ENCODE measurements at regions not wholly inside any gene's neighbourhood (a gene's known extent, or its start where the extent isn't known, plus 50 kb on each side); places are given as distances from the start of the nearest gene placed in this dataset.
"Not testable (repeated sequence)": the region's sequence is repeated elsewhere in the genome, so short reads cannot be mapped to it uniquely, and the experiment has no call there.

GRCh38 chr5:116992681-116993080, 418.1 kb upstream of the SEMA6A start:
- no peak for DNase-seq

DNA sequence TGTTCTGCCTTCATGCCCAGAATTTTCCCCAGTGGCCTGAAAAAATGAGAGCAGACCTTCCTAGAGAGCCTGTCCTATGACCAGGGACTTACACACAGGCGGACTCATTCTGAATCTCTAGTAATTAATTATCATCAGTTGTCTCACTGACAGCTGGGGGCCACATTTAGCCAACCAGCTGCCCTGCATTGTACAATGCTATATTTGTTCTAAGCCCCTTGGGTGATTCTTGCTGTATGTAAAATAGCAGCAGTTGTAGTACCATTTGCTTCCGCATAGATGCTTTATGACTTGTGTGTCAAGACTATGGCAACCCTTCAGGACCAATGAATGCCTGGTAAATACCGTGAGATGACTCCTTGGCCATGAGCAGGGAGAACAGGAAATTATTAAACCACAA, 415.4 kb upstream of the SEMA6A start:
- no peak for DNase-seq

- no peak for DNase-seq
Measured at GRCh38 chr5:116982035-116982434, 407.4 kb upstream of the SEMA6A start.

- DNase-seq, result no peak
Measured at GRCh38 chr5:116980581-116980980, 406.0 kb upstream of the SEMA6A start.

DNA sequence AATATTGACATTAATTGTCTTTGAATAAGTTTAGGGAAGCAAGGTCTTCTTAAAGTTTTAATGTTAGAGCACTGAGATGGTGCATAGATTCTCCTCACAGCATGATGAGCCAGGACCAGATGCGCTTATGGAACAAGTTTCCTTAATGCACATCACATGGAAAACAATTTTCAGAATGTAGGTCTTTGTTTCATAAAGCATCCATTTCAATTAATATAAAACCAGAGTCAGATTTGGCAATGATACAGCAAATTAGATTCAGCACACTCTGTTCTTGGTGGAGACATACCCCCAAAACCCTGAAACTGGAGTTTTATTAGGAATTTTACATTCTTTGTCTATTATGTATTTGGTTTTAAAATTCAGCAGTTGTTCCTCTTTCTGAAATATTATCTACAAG, 402.1 kb upstream of the SEMA6A start:
- no peak for DNase-seq

GRCh38 chr5:116971131-116971530, 396.5 kb upstream of the SEMA6A start:
- no peak for DNase-seq

- DNase-seq, result no peak
Measured at GRCh38 chr5:116970318-116970717, 395.7 kb upstream of the SEMA6A start.

GRCh38 chr5:116964438-116964837, 389.8 kb upstream of the SEMA6A start:
- no peak for DNase-seq

DNA sequence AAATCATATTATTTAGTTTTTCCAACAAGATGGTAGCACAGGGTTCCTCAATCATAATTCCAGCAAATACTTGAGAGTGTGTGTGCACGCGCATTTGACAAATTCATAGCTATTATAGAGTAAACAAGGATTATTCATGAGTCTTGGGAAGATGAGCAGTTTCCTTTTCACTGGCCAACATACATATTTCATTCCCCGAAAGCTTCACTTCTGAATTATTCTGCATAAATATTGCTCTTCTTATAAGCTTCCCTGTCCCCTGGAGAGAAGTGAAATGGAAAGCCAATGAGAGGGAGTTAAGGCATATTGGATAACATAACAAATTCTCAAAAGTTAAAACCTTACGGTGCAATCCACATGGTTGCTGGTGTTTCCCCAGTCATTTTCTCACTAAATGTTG, 386.4 kb upstream of the SEMA6A start:
- no peak for DNase-seq

DNA sequence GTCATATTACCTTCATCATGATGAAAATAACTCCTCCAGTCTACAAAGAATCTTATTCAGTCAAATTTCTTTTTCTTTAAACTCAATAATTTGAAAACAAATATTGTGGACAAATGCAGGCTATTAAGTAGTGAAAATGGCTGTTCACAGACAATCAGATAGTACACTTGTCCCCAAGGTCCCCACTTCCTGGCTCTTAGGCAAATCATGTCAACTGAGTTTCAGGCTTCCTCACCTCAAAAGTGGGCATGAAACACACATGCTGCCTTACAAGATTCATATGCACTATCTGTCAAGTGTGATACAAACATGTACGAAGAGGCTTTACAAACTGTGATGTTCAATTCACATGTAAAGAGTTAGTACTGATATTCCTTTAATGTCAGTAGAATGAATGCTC, 385.2 kb upstream of the SEMA6A start:
- DNase-seq, result no peak

GRCh38 chr5:116953251-116953930, 378.8 kb upstream of the SEMA6A start:
- no peak for DNase-seq

DNA sequence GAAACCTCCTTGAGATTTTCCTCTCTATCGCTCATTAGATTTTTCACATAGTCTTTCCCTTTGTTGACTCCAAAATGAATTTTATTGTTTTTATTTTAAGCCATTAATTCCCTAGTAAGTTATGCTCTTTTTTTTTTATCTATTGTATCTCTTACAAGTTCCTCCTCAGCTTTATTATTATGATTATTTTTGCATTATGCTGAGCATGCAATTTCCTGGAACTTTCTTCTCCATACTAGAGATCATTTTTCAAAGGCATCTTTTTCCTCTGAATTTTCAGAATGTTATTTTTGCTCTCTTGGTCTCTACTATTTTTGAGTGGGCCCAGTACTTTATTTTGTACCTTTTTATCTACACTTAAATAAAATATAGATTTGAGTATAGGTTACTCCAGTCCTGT, 376.6 kb upstream of the SEMA6A start:
- no peak for DNase-seq

- DNase-seq, result peak; percentile 25 to 42
Measured at GRCh38 chr5:116947691-116948528, 373.3 kb upstream of the SEMA6A start.

- DNase-seq, result not testable (repeated sequence)
Measured at GRCh38 chr5:116945613-116946382, 371.2 kb upstream of the SEMA6A start.

DNA sequence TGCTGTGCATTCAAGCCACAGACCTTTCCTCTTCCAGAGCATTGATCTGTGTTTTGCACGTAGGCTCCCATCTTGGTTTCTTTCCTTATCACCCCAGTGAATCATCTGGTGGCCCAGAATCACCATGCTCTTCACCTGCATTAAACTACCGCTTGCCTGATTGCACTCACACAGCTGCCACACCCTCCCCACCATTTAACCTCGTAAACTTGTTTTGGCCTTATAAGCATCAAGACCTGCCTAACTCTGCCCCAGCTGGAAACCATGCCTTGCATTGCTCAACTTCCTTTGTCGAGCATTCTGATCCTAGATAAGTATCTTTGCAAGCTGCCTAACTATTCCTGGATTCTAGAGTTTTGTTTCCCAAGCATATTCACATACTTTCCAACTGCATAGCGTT, 369.6 kb upstream of the SEMA6A start:
- no peak for DNase-seq

DNA sequence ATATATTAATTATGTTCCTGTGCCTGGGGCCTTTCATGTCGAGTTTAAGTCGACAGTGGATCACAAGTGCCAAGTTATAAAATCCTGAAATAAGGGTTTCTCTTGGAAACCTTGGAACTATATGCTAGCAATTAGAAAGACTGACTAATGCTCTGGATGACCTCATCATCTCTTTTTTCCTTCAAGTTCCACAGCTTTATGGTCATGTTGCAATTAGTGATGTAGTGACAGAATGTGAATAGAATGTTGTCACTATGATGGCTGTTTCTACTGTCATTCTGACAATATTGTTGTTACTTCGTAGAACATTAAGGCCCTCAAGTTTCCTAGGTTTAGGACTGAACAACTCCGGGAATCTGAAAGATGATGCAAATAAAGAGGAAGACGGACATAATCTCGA, 368.0 kb upstream of the SEMA6A start:
- DNase-seq, result no peak

GRCh38 chr5:116939641-116940040, 365.0 kb upstream of the SEMA6A start:
- no peak for DNase-seq

DNA sequence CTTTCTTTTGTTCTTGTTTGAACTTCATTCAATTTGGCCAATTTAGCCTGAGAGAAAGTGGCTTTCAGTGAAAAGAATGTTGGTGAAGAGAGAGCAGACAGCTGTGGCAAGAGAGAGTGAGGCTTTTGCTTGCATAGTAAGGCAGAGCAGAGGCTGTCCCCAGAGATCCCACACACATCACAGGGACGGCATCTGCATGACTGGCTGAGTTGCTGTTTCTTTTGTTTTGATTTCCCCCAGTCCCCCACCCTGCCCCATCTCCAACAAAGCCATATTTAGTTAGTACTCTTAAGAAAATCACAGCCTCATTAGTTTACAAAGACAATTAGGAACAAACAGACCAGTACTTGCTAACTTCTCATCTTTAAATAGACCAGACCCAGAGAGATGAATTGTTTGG, 363.9 kb upstream of the SEMA6A start:
- DNase-seq, result no peak

DNA sequence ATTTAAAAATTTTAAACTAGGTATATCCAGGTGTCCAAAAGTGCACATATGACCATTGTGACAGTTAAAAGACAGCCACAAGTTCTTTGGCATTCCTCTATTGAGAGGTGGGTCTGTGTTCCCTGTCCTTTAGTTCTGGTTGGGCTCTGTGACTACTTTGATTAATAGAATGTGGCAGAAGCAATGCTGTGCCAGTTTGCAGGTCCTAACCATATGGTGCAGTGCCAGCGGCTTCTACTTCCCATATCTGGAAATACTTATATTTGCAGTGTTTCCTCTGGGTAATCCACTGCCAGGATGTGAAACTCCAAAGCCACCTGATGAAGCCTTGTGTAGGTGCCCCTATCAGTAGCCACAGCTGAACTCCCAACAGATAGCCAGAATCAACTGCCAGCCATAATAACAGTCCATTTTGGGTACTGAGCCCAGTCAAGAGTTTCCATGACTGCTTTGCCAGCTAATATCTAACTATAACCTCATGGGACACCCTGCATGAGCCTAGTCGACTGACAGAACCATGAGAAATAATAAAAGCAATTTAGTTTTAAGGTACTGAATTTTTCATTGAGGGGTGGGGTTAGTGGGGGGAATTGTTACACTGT, 361.0 kb upstream of the SEMA6A start:
- DNase-seq, result no peak

- no peak for DNase-seq
Measured at GRCh38 chr5:116930616-116931015, 356.0 kb upstream of the SEMA6A start.

GRCh38 chr5:116923344-116923743, 348.7 kb upstream of the SEMA6A start:
- DNase-seq, result no peak

DNA sequence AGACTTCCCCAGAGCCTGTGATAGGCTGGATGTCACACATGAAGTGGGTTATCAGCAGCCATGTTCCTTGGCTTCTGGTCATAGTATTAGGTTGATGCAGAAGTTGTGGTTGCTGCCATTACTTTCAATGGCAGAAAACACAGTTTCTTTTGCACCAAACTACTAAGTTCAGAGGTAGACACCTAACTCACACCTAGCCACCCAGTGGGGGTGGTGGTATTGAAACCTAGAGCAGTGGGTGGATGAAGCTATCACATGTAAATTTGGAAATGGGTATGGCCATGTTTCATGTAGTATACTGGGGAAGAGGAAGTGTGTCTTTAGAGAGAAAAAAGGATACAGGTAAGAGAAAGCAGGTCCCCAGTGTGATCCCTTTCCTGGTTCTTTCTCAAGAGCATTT, 347.9 kb upstream of the SEMA6A start:
- no peak for DNase-seq

DNA sequence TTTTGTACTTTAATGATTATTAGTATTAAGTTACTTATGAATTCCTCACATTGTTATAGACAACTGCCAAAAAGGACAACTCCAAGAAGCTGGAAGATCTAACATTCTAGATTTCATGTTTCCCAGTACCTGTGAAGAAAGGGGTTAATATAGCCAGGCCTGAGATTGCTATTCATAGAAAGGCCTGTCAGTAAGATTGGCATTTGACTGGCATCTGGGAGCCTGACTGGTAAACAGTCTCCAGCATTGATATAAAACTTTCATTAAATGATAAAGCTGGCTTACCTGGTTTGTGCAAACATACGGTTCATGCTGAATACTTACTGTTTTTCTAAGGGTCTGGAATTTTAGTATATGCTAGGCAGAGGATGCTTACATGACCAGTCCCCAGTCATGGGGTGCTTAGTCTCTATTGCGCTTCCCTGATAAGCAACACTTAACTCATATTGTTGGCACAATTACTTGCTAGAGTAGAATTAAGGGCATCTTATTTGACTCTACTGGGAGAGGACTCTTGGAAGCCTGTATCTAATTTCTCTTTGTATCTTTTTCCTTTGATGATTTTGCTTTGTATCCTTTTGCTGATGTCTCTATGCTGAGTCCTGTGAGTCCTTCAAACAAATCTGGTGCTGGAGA, 340.4 kb upstream of the SEMA6A start:
- no peak for DNase-seq

All from stimulated activated CD4-positive, alpha-beta T cell treated with anti-CD3 and anti-CD28 coated beads, Interleukin-4, amount 100 ng/mL, for 4 hours (primary cell).